Jurkat, Clone E6-1 (cell line): ENCODE measurements at regions not wholly inside any gene's neighbourhood (a gene's known extent, or its start where the extent isn't known, plus 50 kb on each side); places are given as distances from the start of the nearest gene placed in this dataset.
"Not testable (repeated sequence)": the region's sequence is repeated elsewhere in the genome, so short reads cannot be mapped to it uniquely, and the experiment has no call there.

Experiments
- DNase-seq: peaks from one replicate; pipeline ENCODE4 v3.0.0-alpha.2; 2011; ENCODE audit warnings: low read depth, low spot score
- H3K4me3 ChIP-seq: 2 replicates; pipeline ENCODE4 v1.5.1; 2011; ENCODE audit warnings: mild to moderate bottlenecking, low read length, control low read depth, moderate library complexity

DNA sequence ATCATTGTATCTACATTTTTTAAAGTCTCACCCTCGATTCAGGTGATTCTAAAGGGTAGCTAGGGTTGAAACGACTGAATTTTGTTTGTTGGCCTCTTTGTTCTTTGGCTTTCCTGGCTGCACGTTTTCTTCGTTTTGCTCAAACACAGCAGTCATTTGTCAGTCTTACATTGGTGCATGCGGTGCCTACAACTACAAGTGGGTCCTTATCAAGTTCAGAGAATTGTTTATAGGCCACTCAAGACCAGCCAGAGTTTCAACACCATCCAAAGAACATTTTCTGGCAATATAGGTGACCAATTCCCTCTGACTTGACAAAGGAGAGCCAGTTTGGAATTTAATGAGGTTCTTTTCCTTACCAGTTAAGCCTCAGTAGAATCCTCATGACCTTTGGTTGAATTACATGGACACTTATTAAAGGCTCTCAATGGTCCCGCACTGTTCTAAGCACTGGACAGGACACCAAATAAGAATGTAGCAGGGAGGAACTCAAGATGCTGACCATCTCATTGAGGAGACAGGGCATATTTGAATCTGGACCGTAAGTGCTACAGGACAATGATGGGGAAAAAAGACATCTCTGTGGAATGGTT, 119.0 kb upstream of the DMRT1 start:
- no peak for DNase-seq
- no peak overlapping the region for H3K4me3 ChIP-seq

DNA sequence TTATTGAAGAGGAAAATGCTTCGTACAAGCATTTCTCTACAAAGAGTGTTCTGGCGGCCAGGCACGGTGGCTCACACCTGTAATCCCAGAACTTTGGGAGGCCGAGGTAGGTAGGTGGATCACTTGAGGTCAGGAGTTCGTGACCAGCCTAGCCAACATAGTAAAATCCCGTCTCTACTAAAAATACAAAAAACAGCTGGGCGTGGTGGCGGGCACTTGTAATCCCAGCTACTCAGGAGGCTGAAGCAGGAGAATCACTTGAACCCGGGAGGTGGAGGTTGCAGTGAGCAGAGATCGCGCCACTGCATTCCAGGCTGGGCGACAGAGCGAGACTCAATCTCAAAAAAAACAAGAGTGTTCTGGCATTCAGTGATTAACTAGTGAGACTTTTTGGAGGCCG, 117.0 kb upstream of the DMRT1 start:
- DNase-seq, H3K4me3 ChIP-seq: not testable (repeated sequence)

DNA sequence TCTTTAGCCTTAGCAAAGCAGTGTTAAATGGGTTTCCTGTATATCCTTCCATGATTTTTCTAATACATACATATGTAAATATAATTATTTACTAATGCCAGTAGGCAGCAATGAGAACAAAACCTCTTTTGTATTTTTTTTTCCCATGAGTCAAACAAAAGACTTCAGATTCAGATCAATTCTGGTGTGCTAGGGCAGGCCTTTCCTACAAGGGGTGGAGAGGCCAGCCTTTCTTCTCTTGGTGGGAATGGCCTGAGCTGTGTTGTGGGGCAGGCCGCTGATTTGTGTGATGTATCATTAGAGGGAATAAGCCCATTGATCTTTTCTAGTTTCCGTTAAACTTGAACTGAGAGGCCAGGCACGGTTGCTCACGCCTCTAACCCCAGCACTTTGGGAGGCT, 115.5 kb upstream of the DMRT1 start:
- H3K4me3 ChIP-seq: no peak overlapping the region
- DNase-seq: no peak

DNA sequence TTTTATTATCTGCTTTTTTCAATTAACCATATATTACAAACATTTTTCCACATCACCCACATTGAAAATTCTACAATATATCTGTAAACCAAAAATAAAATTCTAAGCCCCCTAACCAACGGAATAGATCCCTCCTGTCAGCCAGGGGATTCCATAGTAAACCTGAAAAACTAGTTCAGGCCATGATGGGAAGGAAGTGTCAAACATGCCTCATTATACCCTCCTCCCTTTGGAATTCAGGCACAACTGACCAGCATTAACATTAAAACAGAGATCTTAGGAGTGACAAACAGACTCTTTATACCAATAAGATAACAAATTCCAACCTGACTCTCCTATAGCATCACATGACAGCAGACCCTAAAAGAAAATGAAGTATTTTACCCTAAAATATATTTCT, 113.7 kb upstream of the DMRT1 start:
- no peak overlapping the region for H3K4me3 ChIP-seq
- no peak for DNase-seq

DNA sequence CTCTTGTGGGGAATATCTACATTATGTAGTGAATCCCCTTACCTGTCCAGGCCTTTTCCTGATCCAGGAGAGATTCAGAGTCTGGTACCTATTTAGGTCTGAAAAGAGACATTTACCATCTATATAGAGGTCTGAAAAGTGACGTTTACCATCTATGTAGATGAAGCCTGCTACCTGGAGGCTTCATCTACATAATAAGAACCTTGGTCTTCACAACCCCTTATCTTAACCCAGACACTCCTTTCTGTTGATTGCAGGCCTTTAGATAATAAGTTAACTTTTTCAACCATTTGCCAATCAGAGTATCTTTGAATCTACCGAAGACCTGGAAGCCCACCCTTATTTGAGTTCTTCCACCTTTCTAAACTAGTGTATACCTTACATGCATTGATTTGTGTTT, 113.0 kb upstream of the DMRT1 start:
- DNase-seq: no peak
- H3K4me3 ChIP-seq: no peak overlapping the region

DNA sequence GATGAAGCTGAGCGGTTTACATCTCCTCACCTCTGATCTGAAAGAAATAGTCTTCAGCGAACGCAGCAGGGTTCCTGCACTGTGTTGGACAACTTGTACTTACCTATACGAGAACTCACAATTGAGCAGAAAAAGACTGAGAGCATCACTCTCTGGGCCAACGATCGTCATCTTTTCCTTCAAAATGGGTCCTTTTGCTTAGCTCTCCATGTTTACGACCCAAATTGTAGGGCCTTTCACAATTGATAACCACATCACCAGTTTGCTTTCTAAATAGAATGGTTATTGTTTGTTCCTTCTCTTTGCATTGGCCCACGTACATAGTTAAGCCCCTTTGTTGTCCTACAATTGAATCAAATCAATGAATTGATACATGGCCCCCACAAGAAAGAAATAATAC, 110.0 kb upstream of the DMRT1 start:
- no peak overlapping the region for H3K4me3 ChIP-seq
- DNase-seq: no peak

DNA sequence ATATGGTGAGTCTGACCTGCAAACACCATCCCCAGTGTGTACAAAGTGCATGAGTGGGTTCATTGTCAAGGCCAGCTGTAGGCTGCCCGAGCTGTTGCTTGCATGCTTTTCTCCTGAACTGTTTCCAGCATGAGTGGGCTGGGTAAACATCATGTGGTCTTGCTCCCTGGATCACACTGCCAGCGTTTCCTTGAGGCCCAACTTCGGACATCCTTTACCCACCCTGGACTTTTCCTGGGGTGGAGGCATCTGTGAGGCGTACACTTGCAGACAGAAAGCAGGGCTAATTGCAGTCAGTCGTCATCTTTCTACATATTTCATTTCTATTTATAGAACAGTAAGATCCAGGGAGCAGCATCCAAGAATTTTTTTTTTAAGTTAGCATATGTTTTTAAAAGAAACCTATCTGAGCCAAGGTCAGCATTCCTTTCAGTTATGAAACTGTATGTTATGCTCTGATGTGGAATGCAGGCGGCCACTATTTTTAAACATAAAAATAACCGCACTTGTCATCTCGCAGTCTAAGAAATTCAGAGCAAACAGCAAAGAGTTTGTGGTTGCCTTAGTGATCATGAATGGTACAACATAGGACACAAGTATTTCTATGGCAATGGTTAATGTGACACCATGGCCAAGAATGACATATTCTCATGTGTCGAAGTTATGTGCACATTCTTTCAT, 106.5 kb upstream of the DMRT1 start:
- H3K4me3 ChIP-seq: no peak overlapping the region
- no peak for DNase-seq

DNA sequence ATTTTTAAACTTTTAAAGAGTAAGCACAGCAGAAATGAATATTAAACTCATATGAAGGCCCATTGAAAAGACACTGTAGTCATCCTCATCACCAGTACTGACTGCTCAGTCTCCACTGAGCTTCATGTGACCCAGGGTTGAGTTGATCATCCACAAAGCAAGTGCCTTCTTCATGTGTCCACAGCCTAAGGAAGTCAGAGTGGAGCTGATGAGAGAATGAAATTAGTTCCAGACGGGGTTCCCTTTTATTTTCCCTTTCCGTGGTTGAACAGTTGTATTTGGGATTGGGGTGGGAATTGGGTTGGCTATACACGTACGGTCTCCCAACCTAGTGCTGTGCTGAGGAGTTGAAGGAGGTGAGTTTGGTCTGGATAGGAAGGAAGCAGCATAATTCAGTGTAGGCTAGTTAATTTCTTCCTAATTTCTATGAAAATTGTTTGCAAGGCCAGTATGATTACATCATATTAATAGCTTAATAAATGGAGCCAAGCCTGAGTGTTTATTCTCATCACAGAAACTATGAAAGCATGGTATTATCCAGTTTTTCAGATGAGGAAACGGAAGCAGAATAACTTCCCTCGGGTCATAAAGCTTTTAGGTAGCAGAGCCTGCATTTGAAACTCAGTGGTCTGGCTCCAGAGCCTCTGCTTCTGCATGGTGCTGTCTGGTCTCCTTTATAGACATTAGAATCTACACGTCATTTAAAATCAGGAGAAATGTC, 103.9 kb upstream of the DMRT1 start:
- DNase-seq: no peak
- H3K4me3 ChIP-seq: no peak overlapping the region

DNA sequence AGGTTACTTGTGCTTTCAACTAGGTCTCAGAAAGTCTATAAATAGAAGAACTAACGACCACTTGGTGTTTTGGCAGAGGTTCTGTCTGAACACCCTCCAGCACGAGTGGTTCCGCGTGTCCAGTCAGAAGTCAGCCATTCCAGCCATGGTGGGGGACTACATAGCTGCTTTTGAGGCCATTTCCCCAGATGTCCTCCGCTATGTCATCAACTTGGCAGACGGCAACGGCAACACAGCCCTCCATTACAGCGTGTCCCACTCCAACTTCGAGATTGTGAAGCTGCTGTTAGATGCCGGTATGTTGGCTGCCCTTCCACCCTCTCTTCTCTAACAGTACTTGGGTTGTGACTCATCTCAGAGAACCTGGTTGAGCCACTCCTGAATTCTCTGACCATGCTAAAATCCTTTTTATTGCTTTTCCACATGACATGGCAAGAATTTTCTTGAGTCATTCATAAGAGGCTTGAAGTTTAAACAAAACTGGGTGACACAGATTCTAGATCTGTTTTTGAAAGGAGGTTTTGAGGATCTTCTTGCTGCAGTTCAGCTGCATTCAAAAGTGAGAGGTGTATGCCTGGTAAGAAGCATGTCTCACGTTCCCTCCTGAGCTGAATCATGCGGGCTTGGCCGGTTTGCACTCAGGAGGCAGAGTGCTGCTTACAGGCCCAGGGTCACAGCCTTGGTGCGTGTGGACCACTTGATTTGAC, 103.1 kb upstream of the DMRT1 start:
- no peak overlapping the region for H3K4me3 ChIP-seq
- DNase-seq: no peak

DNA sequence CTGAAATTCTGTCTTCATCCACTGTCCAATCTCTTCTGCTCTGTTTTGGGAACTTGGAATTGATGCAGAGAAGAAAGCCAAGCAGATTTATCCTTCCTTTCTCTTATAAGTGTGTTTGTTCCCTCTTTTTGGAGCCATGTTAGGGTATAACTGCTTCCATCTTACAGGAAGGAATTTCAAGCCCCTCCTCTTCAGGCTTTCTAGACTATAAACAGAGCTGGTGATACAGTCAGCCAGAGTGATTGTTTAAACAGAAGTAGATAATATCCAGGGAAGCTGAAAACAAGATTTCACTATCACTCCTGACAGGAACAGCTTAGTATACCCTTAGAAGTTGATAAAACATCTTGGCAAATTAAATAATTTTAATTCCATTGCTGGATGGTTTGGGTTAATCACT, 102.1 kb upstream of the DMRT1 start:
- H3K4me3 ChIP-seq: no peak overlapping the region
- no peak for DNase-seq

DNA sequence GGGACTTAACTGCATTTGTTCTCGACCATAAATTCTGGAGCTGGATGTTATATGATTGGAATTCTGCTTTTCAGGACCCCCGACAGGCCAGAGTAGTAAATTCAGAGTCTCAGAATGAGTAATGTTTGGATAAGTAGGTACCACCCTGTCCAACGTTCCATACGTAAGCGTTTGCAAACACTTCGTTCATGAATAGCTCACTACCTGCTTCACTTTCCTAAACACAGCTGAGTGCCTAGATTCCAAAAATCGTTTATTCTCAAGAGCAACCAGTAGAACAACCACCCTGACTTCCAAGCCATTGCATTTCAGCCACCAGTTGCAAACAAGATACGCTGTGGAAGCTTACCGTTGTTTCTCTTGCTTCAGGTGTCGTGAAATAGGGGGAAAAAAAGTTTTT, 101.3 kb upstream of the DMRT1 start:
- H3K4me3 ChIP-seq: no peak overlapping the region

DNA sequence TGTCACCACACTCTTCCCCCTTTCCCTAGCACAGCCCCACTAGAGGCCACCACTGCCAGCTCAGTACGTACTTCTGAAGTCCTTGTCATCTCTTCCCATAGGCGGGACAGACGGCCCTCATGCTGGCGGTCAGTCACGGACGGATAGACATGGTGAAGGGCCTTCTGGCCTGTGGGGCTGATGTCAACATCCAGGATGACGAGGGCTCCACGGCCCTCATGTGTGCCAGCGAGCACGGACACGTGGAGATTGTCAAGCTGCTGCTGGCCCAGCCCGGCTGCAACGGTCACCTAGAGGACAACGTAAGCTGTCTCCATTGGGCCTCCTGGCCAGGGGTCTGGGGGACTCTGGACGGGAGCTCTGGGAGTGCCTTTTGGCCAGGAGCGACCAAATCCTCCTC, 99.4 kb upstream of the DMRT1 start:
- no peak for DNase-seq
- no peak overlapping the region for H3K4me3 ChIP-seq

More for the DNA sequence above, 101.3 kb upstream of the DMRT1 start:
- DNase-seq: no peak

DNA sequence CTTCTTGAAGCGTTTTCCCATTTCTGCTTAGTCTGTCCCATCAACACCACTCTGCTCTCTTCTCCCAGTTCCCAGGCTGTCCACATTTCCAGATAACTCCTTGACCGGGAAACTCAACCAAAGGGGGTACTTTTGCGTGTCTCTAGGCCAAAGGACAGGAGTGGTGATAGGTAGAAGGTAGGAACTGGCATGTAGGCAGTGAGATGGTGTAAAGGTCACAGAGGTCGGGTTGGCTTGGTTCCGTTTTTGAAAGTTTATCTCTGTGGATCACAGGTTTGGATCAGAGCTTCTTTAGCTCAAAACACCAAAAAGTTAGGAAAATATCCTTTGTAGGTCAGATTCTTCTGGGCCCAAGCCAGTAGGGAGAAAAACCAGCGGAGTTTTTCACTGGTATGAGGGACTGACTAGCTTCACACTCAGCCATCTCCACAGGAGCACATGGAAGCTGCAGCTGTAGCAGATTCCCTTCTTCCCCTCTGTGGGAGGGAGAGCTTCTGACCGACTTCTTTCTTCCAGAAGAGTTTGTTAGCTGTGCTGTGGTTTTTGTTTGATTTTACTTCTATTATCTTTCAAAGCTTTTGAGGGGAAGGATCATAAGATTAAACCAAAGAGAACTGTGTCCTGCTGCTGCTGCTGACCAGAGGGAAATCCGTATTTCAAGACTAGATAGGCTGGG, 98.4 kb upstream of the DMRT1 start:
- H3K4me3 ChIP-seq: no peak overlapping the region
- DNase-seq: no peak

DNA sequence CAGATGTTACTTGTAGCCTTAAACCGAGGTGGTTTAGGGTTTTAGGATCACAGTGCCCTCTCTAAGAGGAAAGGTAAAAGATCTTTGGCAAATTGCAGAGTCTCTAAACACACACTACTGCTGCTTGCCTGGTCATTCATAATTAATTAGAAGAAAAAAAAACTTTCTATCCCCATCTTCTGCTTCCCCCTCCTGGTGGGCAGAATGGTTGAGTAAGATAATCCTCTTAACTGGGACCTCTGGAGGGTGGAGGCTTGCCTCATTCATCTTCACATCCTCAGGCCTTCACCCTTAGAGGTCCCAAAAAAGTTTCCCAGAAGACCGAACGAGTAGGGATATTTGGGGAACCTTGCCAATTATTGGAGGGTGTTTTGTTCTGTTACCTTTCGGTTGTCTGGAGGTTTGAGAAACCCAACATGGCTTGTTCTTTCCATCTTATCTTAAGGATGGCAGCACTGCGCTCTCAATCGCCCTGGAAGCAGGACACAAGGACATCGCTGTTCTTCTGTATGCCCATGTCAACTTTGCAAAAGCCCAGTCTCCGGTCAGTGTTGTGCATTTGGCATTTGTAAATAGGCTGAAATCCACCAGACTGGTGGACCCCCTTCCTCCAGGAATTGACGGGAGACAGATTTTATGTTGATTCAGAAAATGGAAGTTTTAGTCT, 97.3 kb upstream of the DMRT1 start:
- DNase-seq: no peak

DNA sequence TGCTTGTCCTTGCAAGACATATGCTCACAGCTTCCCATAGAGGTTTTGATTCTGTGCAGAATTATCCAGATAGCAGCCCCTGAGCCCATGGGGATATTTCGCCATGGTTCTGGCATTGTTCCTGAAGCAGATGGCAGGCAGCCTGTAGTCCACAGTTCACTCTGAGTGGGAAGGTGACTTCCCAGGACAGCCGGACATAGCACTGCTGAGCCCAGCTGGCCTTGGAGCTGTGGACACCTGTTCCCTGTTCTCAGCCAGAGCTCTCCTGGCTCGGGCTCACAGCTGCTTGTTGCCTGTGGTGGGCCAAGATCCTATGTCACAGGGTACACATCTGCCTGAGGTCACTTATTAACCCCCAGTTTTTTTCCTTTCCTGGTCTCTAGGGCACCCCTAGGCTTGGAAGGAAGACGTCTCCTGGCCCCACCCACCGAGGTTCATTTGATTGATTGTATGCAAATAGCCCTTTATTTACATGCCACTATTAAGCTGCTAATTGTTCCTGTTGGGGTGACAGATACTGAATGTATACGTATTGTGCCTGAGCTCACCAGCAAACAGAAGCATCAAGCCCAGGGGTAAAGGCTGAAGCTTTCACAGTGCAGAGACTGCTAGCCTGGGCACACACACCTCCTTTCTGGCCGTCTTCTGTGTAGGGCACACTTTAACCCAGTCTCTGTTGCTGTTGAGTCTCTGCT, 96.6 kb upstream of the DMRT1 start:
- DNase-seq: no peak
- H3K4me3 ChIP-seq: no peak overlapping the region

More for the DNA sequence above, 97.3 kb upstream of the DMRT1 start:
- H3K4me3 ChIP-seq: no peak overlapping the region

DNA sequence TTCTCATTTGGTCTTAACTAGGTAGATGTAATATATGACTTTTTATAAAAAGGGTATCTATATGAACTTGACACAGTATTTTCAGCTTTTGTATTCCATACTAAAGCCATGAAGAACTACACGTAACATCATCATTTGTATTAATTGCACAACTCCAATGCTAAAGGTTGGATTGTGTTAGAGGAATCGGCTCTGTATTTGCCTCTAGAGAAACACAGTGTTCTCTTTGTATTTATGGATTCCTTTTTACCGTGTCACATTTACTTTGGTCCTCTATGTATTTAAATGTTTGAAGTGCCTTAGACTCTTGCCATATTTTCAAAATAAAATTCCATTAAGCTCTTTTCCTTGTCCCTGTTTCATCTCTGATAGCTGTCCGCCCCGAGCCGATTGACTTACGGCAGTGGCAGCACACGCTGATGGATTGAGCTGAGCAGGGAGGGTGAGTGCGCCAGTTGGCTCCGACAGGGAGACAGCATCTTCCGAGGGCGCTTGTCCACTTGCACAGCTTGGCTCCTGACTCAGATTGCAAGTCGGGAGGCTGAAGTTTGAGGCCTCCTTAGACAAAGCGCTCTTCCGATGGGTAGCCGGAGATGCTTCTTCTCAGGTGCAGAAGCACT, 95.6 kb upstream of the DMRT1 start:
- DNase-seq: no peak
- H3K4me3 ChIP-seq: no peak overlapping the region

DNA sequence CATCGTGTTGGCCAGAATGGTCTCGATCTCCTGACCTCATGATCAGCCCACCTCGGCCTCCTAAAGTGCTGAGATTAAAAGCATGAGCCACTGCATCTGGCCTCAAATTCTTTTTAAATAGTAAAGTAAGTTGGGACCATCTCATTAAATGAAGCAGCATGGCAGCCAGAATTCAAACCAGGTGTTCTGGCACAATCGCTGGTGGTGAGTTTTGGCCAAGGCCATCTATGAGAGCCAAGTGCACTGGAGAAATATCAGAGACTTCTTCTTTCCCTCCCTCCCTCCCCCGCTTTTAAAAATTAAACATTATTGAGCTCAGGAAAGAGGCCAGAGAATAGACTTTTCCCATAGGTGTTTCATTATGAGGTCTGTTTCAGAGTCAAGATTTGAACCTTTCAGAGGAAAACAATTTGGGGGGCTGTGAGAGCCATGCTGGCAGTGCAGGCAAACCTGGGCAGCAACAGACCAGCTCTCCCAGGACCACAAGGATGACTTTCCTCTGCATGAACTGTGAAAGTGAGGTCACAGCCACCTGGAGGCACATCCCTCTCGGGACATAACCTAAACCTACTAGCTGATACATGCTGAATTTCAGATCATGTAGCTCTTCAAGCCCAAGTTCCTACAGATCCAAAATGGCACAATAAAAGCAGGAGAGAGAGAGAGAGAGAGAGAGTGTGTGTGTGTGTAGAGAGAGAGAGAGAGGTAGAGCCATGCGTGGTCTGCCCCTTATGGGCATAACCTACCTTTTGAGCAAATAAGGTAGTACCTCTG, 94.6 kb upstream of the DMRT1 start:
- no peak overlapping the region for H3K4me3 ChIP-seq
- DNase-seq: no peak
